Globus pallidus (tissue), 1 donor: ENCODE measurements at regions not wholly inside any gene's neighbourhood (a gene's known extent, or its start where the extent isn't known, plus 50 kb on each side); places are given as distances from the start of the nearest gene placed in this dataset.

Experiments
- DNase-seq: peaks from one replicate; pipeline ENCODE4 v3.0.0-alpha.2; 2015; ENCODE audit warnings: low spot score

DNA sequence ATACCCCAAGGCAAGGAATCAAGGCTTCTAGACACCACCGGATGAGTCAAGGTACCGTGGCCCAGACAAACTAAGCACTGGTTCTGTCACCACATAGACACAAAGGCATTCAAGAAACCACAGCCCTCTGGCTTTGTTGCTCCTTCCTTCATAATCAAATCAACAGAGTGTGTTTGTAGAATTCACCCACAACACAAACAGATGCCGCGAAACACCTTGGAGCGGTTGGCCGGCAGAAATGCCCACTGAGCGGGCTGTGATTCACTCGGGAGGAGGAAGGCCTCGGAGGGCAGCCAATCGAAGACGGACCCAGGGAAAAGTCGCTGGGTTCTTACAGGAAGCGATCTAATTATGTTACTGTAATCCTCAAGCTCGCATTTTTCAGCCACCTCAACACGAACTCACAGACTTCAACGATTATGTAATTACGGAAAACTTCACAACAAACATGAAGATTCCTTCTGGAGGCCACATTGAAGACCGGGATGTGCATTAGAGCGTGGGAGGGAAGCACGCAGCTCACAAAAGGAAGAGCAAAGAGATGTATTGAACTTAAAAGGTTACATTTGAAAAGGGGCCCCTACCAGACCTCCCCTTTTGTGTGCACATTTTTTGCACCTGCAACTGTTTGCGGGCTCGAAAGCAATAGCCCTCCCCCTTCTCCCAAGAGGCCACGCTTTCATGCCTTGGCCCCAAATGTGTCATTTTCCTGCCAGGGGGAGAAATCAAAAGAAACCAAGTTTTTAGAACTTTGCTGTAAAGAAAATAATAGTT, 184.7 kb upstream of the PREP start:
- no peak for DNase-seq

- DNase-seq, result no peak
These were observed 175.4 kb upstream of the PREP start for GRCh38 chr6:105578179-105578707.

DNA sequence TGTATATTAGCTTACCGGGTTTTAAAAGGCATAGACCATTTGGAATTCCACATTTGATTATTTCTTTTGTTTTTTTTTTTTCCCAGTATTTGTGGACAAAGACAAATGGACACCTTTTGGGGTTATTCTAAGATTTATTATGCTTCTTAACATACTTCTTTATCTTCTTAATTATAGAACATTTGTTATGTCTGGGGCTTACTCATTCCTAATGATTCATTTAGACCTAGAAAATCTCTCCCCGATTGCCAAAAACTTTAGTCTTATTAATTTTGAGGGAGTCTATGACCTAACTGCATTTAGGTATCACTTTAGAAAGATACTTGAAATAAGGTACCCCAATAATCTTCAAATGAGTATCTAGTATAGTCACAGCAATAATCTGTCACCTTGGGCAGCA, 170.7 kb upstream of the PREP start:
- DNase-seq, result no peak

- no peak for DNase-seq
These were observed 170.3 kb upstream of the PREP start for GRCh38 chr6:105573138-105573537.

GRCh38 chr6:105570416-105570815, 167.5 kb upstream of the PREP start:
- no peak for DNase-seq

- DNase-seq, result no peak
These were observed 166.8 kb upstream of the PREP start for GRCh38 chr6:105569706-105570105.

GRCh38 chr6:105568751-105569150, 165.9 kb upstream of the PREP start:
- DNase-seq, result no peak

DNA sequence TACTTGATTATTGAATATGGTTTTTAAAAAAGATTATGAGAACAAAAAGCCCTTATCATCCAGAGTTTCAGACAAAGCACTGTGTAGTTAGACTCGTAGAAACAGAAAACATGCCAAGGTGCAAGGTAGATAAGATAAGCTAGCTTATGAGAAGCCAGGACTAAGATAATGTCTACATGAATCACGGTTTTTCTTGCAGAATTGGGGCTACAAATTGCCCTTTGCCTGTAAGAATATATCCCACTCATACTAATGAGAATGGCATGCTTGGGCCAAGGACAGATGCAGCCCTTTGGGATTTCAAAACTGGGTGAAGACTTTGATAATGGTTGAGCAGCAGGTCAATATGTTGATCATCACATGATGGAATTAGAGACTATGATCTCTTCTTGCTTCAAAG, 165.3 kb upstream of the PREP start:
- DNase-seq, result no peak

GRCh38 chr6:105567140-105567539, 164.3 kb upstream of the PREP start:
- DNase-seq, result no peak

DNA sequence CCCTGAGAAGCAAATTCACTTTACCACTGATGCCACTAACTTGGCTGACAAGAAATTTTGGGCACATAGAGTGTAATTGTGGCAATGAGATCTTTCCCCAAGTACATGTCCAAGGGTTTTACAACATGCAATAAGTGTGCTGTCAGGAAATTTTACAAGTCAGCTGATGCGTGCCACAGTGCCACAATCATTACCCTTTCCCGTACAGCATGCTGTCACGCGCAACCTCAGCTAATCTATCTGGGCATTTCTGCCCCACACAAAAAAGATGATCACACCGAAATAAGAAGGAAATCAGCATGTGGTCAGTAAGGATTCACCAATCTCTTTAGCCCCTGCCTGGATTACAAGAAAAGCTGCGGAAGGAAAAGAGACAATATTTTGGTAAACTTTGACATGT, 163.6 kb upstream of the PREP start:
- no peak for DNase-seq

DNA sequence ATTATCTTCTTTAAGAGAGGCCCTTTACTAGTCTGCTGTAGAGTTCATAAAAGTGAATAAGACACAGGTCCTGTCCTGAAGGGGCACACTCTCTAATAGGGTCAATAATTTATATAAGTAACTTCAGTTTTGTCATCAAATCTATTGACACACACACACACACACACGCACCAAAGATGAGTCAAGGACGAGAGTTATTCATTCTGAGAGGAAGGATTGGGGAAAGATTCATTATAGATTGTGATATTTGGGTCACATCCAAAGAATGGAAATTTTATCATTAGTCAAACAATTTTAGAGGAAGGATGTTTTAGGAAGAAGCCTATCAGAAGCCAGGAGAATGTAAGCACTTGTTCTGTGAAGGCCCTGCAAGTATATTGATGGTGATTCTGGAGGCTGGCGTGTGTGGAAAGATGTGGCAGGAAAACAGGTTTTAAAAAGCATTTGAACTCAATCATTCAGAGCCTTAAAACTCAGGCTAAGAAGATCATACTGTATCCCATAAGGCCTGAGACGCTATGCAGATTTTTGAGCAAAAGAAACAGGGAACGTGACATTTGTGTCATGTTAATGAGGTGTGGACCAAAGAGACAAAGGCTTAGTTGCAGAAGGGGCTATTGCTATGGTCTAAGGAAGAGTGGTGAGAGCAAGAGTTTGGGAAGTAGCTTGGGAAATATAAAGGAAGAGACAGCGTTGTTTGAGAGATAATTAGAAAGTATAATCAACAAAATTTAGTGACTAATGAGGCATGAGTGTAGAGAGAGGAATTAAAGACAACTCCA, 161.4 kb upstream of the PREP start:
- DNase-seq, result no peak

DNA sequence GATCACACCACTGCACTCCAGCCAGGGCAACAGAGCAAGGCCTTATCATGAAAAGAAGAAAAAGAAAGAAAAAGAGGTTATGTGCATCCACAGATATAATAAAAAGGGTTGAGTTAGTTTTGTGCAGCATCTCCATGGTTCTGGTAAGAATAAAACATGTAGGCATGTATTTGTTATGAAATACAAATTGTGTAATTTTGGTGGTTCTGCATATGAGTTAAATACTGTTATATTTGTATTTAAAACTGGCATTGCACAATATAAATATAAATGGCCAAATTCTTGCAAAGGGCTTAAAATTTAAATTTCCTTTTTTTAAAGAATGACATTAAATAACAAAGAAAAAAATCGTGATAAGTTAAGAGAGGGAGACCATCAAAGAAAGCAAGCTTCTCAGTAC, 159.1 kb upstream of the PREP start:
- no peak for DNase-seq

DNA sequence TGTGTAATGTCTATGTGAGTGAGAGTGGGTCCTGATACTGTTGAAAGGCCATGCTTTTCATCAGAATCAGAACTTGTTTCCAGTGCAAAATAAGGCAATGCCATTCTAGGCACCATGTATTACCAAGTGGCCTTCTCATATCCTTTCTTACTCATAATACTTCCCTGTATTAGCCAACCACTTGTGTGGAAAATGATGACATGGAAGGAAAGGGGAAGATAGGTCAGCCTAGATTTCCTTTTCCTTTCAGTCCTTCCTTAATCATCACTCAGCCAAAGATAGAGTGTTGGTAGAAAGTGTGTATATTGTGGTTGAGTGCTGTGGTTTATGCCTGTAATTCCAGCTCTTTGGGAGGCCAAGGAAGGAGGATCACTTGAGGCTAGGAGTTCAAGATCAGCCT, 158.6 kb upstream of the PREP start:
- DNase-seq, result no peak

GRCh38 chr6:105560611-105561066, 157.8 kb upstream of the PREP start:
- DNase-seq, result no peak

DNA sequence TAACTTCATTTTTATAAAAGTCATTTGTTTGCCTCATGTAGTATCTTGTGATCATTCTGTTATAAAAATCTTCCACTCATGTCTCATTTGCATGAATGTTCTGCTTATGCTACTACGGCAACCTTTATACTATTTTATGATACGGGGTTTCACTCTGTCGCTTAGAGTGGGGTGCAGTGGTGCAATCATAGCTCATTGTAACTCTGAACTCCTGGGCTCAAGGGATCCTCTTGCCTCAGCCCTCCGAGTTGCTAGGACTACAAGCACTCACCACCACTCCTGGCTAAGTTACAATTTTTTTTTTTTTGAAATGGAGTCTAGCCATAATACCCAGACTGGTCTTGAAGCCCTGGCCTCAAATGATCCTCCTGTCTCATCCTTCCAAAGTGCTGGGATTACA, 154.4 kb upstream of the PREP start:
- DNase-seq, result no peak

- no peak for DNase-seq
These were observed 150.3 kb upstream of the PREP start for GRCh38 chr6:105553171-105553570.

DNA sequence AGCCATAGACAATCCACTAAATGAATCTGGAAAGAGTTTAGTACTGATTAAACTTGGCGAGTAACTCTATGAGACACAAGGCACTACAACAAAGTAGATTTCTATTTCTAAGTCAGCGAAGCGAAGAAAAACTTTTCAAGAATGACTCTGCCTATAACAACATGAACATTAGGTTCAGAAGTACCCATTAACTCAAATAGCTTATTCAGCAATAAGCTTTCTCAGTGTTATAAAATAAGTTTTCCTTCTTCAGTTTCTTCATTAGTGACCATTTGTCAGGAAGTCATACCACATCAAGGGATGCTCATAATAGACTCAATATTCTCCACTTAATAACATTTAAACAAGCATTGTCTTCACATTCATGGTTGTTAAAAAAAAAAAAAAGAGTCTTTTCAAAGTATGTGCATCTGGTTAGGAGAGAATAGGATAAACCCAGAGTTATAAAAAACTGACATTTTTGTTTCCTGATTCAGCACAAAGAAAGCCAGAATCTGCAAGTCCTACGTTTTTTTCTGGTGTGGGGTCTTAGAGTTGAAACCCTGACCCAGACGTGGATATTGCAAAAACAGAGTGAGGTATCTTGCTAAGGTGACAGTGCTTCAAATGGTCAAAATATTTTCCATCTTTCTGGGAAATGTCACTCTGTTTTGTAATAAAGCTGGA, 148.2 kb upstream of the PREP start:
- no peak for DNase-seq

DNA sequence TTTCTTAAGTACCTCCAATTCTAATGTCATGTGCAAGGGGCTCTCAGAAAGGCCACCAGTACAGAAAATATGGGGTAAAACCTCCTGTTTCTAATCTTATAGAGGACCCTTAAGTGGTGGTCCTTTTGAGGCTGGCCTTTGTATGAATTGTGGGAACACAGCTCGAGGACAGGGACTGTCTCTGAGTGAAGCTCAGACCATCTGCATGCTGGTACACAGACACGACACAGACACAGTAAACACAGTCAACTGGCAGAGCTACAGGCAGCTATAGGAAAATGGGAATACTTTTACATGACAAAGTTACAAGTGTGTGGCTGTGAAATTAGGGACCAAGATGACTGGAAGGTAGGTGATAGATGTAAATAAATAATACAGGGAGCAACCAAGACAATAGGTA, 143.9 kb upstream of the PREP start:
- DNase-seq, result no peak

- no peak for DNase-seq
These were observed 143.3 kb upstream of the PREP start for GRCh38 chr6:105545947-105546731.

GRCh38 chr6:105545228-105545920, 142.5 kb upstream of the PREP start:
- DNase-seq, result no peak

- no peak for DNase-seq
These were observed 137.0 kb upstream of the PREP start for GRCh38 chr6:105539911-105540310.
